22Rv1 (cell line): ENCODE measurements at regions not wholly inside any gene's neighbourhood (a gene's known extent, or its start where the extent isn't known, plus 50 kb on each side); places are given as distances from the start of the nearest gene placed in this dataset.
A peak's percentile ranks its signal among the peaks of the same experiment; 100 is the strongest.

ENCODE experiments used
- H3K27ac ChIP-seq: fragments of 450-650 bp; 2 replicates; pipeline ENCODE4 v1.5.1; 2017
- CTCF ChIP-seq: fragments of 450-650 bp; IDR thresholded peaks from 2 replicates; pipeline ENCODE4 v1.5.1; 2017; ENCODE audit warnings: mild to moderate bottlenecking
- ZFX ChIP-seq: fragments of 450-650 bp; IDR thresholded peaks from 2 replicates; pipeline ENCODE4 v1.6.1; 2017; ENCODE audit warnings: antibody characterized with exemption, borderline replicate concordance

- H3K27ac ChIP-seq: no peak overlapping the region
- TF ChIP-seq ZFX (no peak), CTCF (no peak)
These were observed 107.4 kb downstream of the TBX19 start for GRCh38 chr1:168387781-168388760.

- no peak overlapping the region for H3K27ac ChIP-seq
- no peak for TF ChIP-seq ZFX
- TF ChIP-seq CTCF: peak; percentile 23; the same call in 1 of the 2 replicates
These were observed 106.4 kb downstream of the TBX19 start for GRCh38 chr1:168386949-168387586.

- H3K27ac ChIP-seq: no peak overlapping the region
- TF ChIP-seq CTCF: no peak
- no peak for TF ChIP-seq ZFX
These were observed 105.8 kb downstream of the TBX19 start for GRCh38 chr1:168386492-168386891.

GRCh38 chr1:168381850-168382249 lies 101.2 kb downstream of the TBX19 start:
- no peak for TF ChIP-seq CTCF
- TF ChIP-seq ZFX: no peak

GRCh38 chr1:168380945-168381344 lies 100.3 kb downstream of the TBX19 start:
- TF ChIP-seq CTCF: no peak
- no peak for TF ChIP-seq ZFX
- no peak overlapping the region for H3K27ac ChIP-seq

More at GRCh38 chr1:168381850-168382249, 101.2 kb downstream of the TBX19 start:
- no peak overlapping the region for H3K27ac ChIP-seq

GRCh38 chr1:168379104-168379860 lies 98.6 kb downstream of the TBX19 start:
- H3K27ac ChIP-seq: no peak overlapping the region
- no peak for TF ChIP-seq CTCF
- TF ChIP-seq ZFX: no peak
